ENCODE measurements at regions not wholly inside any gene's neighbourhood (a gene's known extent, or its start where the extent isn't known, plus 50 kb on each side); places are given as distances from the start of the nearest gene placed in this dataset.

GRCh38 chr16:26909623-26910022, 157.1 kb upstream of the C16orf82 start:
- no peaks in the 10 kb centered on the region for H3K9me3 ChIP-seq
- no peaks in the 10 kb centered on the region for H3K27me3 ChIP-seq
- no peaks in the 10 kb centered on the region for H3K36me3 ChIP-seq
- no peaks in the 10 kb centered on the region for H3K4me1 ChIP-seq (ENCODE audit: control insufficient read depth in 1 of 2, insufficient read depth in 1 of 2, low read depth in 1 of 2, low read length in 1 of 2)
- no peak overlapping the region for H3K27ac ChIP-seq
- TF ChIP-seq CTCF (IDR thresholded peaks at IDR 0.05): no peak
- no peak overlapping the region for H3K4me3 ChIP-seq (ENCODE audit: low read depth in 1 of 2, low read length in 1 of 2)

GRCh38 chr16:26911436-26911835, 155.3 kb upstream of the C16orf82 start:
- Histone ChIP-seq H3K27ac (no peak overlapping the region), H3K4me3 (ENCODE audit: low read depth in 1 of 2, low read length in 1 of 2) (no peak overlapping the region), H3K4me1 (ENCODE audit: control insufficient read depth in 1 of 2, insufficient read depth in 1 of 2, low read depth in 1 of 2, low read length in 1 of 2) (no peaks in the 10 kb centered on the region), H3K27me3 (no peaks in the 10 kb centered on the region), H3K9me3 (no peaks in the 10 kb centered on the region), H3K36me3 (no peaks in the 10 kb centered on the region)
- TF ChIP-seq CTCF (IDR thresholded peaks at IDR 0.05): no peak

GRCh38 chr16:26913851-26914250, 152.9 kb upstream of the C16orf82 start:
- no peaks in the 10 kb centered on the region for H3K4me1 ChIP-seq (ENCODE audit: control insufficient read depth in 1 of 2, insufficient read depth in 1 of 2, low read depth in 1 of 2, low read length in 1 of 2)
- no peak for TF ChIP-seq CTCF (IDR thresholded peaks at IDR 0.05)
- no peaks in the 10 kb centered on the region for H3K36me3 ChIP-seq
- no peaks in the 10 kb centered on the region for H3K27me3 ChIP-seq
- H3K9me3 ChIP-seq: no peaks in the 10 kb centered on the region
- H3K4me3 ChIP-seq (ENCODE audit: low read depth in 1 of 2, low read length in 1 of 2): no peak overlapping the region
- no peak overlapping the region for H3K27ac ChIP-seq

GRCh38 chr16:26930786-26931581, 135.7 kb upstream of the C16orf82 start:
- Histone ChIP-seq H3K4me3 (ENCODE audit: low read depth in 1 of 2, low read length in 1 of 2) (no peak overlapping the region), H3K9me3 (no peaks in the 10 kb centered on the region), H3K27me3 (no peaks in the 10 kb centered on the region), H3K4me1 (ENCODE audit: control insufficient read depth in 1 of 2, insufficient read depth in 1 of 2, low read depth in 1 of 2, low read length in 1 of 2) (no peaks in the 10 kb centered on the region), H3K36me3 (no peaks in the 10 kb centered on the region), H3K27ac (no peak overlapping the region)
- no peak for TF ChIP-seq CTCF (IDR thresholded peaks at IDR 0.05)

- no peak for TF ChIP-seq CTCF (IDR thresholded peaks at IDR 0.05)
- no peaks in the 10 kb centered on the region for H3K4me1 ChIP-seq (ENCODE audit: control insufficient read depth in 1 of 2, insufficient read depth in 1 of 2, low read depth in 1 of 2, low read length in 1 of 2)
- H3K36me3 ChIP-seq: no peaks in the 10 kb centered on the region
- no peaks in the 10 kb centered on the region for H3K9me3 ChIP-seq
- no peaks in the 10 kb centered on the region for H3K27me3 ChIP-seq
- H3K27ac ChIP-seq: no peak overlapping the region
- no peak overlapping the region for H3K4me3 ChIP-seq (ENCODE audit: low read depth in 1 of 2, low read length in 1 of 2)
Measured at GRCh38 chr16:26950636-26951035, 116.1 kb upstream of the C16orf82 start.

Measured in neutrophil (primary cell).